ENCODE measurements at regions not wholly inside any gene's neighbourhood (a gene's known extent, or its start where the extent isn't known, plus 50 kb on each side); places are given as distances from the start of the nearest gene placed in this dataset.

GRCh38 chr12:31853977-31854376 lies 105.2 kb upstream of the RESF1 start:
- no peak for TF ChIP-seq CTCF (conservative IDR thresholded peaks at IDR 0.05; ENCODE audit: low read depth, low read length)
- no peak for TF ChIP-seq EZH2 (IDR thresholded peaks at IDR 0.05; ENCODE audit: borderline replicate concordance, low read depth, low read length, poor library complexity, severe bottlenecking)
- intact Hi-C loops (cut with micrococcal nuclease; ENCODE audit: unreplicated experiment), result no loop called here
- Histone ChIP-seq H3K4me3 (ENCODE audit: low read depth, low read length, poor library complexity, severe bottlenecking) (no peak overlapping the region), H3K4me1 (ENCODE audit: insufficient read depth, low read length, poor library complexity, severe bottlenecking) (no peaks in the 10 kb centered on the region), H3K36me3 (ENCODE audit: insufficient read depth, low read length, poor library complexity, severe bottlenecking) (no peaks in the 10 kb centered on the region), H3K27me3 (replicated peaks; ENCODE audit: insufficient read depth, low read depth, low read length, poor library complexity) (no peaks in the 10 kb centered on the region), H3K9me3 (ENCODE audit: low read depth, low read length, poor library complexity, severe bottlenecking) (peaks cover 28% of the 10 kb centered on the region), H3K27ac (ENCODE audit: low read depth, low read length, poor library complexity, severe bottlenecking) (no peak overlapping the region)
- POLR2A ChIA-PET (ENCODE audit: low non-redundant PET), result no interaction called here
- DNase-seq (ENCODE audit: low spot score), result no peak
- CTCF ChIA-PET, result no interaction called here
- BruUV-seq (replicated peaks), result no TSS peak

GRCh38 chr12:31853520-31853919 lies 105.7 kb upstream of the RESF1 start:
- H3K9me3 ChIP-seq (ENCODE audit: low read depth, low read length, poor library complexity, severe bottlenecking), result peaks cover 32% of the 10 kb centered on the region
- BruUV-seq (replicated peaks), result no TSS peak
- H3K36me3 ChIP-seq (ENCODE audit: insufficient read depth, low read length, poor library complexity, severe bottlenecking), result no peaks in the 10 kb centered on the region
- ChIA-PET POLR2A (ENCODE audit: low non-redundant PET) (no interaction called here), CTCF (no interaction called here)
- H3K4me3 ChIP-seq (ENCODE audit: low read depth, low read length, poor library complexity, severe bottlenecking), result no peak overlapping the region
- TF ChIP-seq EZH2 (IDR thresholded peaks at IDR 0.05; ENCODE audit: borderline replicate concordance, low read depth, low read length, poor library complexity, severe bottlenecking) (no peak), CTCF (conservative IDR thresholded peaks at IDR 0.05; ENCODE audit: low read depth, low read length) (no peak)
- DNase-seq (ENCODE audit: low spot score), result no peak
- no peaks in the 10 kb centered on the region for H3K27me3 ChIP-seq (replicated peaks; ENCODE audit: insufficient read depth, low read depth, low read length, poor library complexity)
- H3K27ac ChIP-seq (ENCODE audit: low read depth, low read length, poor library complexity, severe bottlenecking), result no peak overlapping the region
- intact Hi-C loops (cut with micrococcal nuclease; ENCODE audit: unreplicated experiment), result no loop called here
- H3K4me1 ChIP-seq (ENCODE audit: insufficient read depth, low read length, poor library complexity, severe bottlenecking), result no peaks in the 10 kb centered on the region

- TF ChIP-seq EZH2 (IDR thresholded peaks at IDR 0.05; ENCODE audit: borderline replicate concordance, low read depth, low read length, poor library complexity, severe bottlenecking) (no peak), CTCF (conservative IDR thresholded peaks at IDR 0.05; ENCODE audit: low read depth, low read length) (no peak)
- Histone ChIP-seq H3K9me3 (ENCODE audit: low read depth, low read length, poor library complexity, severe bottlenecking) (peaks cover 42% of the 10 kb centered on the region), H3K36me3 (ENCODE audit: insufficient read depth, low read length, poor library complexity, severe bottlenecking) (no peaks in the 10 kb centered on the region), H3K4me3 (ENCODE audit: low read depth, low read length, poor library complexity, severe bottlenecking) (no peak overlapping the region), H3K27me3 (replicated peaks; ENCODE audit: insufficient read depth, low read depth, low read length, poor library complexity) (no peaks in the 10 kb centered on the region), H3K27ac (ENCODE audit: low read depth, low read length, poor library complexity, severe bottlenecking) (no peak overlapping the region), H3K4me1 (ENCODE audit: insufficient read depth, low read length, poor library complexity, severe bottlenecking) (no peaks in the 10 kb centered on the region)
- CTCF ChIA-PET, result no interaction called here
- BruUV-seq (replicated peaks), result no TSS peak
- no peak for DNase-seq (ENCODE audit: low spot score)
- POLR2A ChIA-PET (ENCODE audit: low non-redundant PET), result no interaction called here
- intact Hi-C loops (cut with micrococcal nuclease; ENCODE audit: unreplicated experiment), result no loop called here
Measured at GRCh38 chr12:31850268-31850667, 108.9 kb upstream of the RESF1 start.
